Fibroblast of villous mesenchyme (primary cell): ENCODE measurements at regions not wholly inside any gene's neighbourhood (a gene's known extent, or its start where the extent isn't known, plus 50 kb on each side); places are given as distances from the start of the nearest gene placed in this dataset.

ENCODE experiments used
- DNase-seq: peaks from one replicate; pipeline ENCODE4 v3.0.0-alpha.2; 2010; ENCODE audit warnings: low read depth
- H3K4me3 ChIP-seq: 2 replicates; pipeline ENCODE4 v1.5.1; 2011; ENCODE audit warnings: low read depth, mild to moderate bottlenecking, low read length
- CTCF ChIP-seq: IDR thresholded peaks from 2 replicates; pipeline ENCODE4 v1.5.1; 2012; ENCODE audit warnings: low read depth, mild to moderate bottlenecking, low read length; ENCODE audit not compliant: insufficient read depth

- no peak for DNase-seq
- no peak for TF ChIP-seq CTCF
- H3K4me3 ChIP-seq, result no peak overlapping the region
Observed at GRCh38 chr2:2640371-2640770, 309.3 kb upstream of the MYT1L start.

- no peak for DNase-seq
- no peak overlapping the region for H3K4me3 ChIP-seq
- TF ChIP-seq CTCF, result no peak
Observed at GRCh38 chr2:2639251-2640139, 308.4 kb upstream of the MYT1L start.

GRCh38 chr2:2638547-2639220 lies 307.6 kb upstream of the MYT1L start:
- no peak for TF ChIP-seq CTCF
- DNase-seq, result no peak

GRCh38 chr2:2636813-2637212 lies 305.7 kb upstream of the MYT1L start:
- H3K4me3 ChIP-seq, result no peak overlapping the region
- no peak for DNase-seq
- no peak for TF ChIP-seq CTCF

More at GRCh38 chr2:2638547-2639220, 307.6 kb upstream of the MYT1L start:
- no peak overlapping the region for H3K4me3 ChIP-seq

GRCh38 chr2:2635025-2635528 lies 304.0 kb upstream of the MYT1L start:
- H3K4me3 ChIP-seq, result no peak overlapping the region
- no peak for DNase-seq
- no peak for TF ChIP-seq CTCF

GRCh38 chr2:2633017-2633416 lies 301.9 kb upstream of the MYT1L start:
- H3K4me3 ChIP-seq, result no peak overlapping the region
- DNase-seq, result no peak
- TF ChIP-seq CTCF, result no peak
